ENCODE measurements at regions not wholly inside any gene's neighbourhood (a gene's known extent, or its start where the extent isn't known, plus 50 kb on each side); places are given as distances from the start of the nearest gene placed in this dataset.

- POLR2A ChIA-PET (ENCODE audit: unreplicated experiment) = no interaction called here
These were observed 151.1 kb upstream of the FUT8 start for GRCh38 chr14:65261425-65261920.

More at GRCh38 chr14:65261425-65261920, 151.1 kb upstream of the FUT8 start:
- WGBS, 2 experiments (ENCODE audit: extremely low coverage in 2 of 2, insufficient read length in 1 of 2) = 83% methylated on average over 1 of the region's 1 CpG; no CpG with 5 or more reads in 1 of the 2 experiments
- H3K18ac ChIP-seq (ENCODE audit: low read depth, low read length) = peak overlapping the region; percentile 44; the same call in 1 of the 2 replicates
- no peak overlapping the region for H3K23ac ChIP-seq (ENCODE audit: low read depth, low read length)
- no peak overlapping the region for H3K4me2 ChIP-seq (ENCODE audit: low read depth, low read length)
- H2BK120ac ChIP-seq (ENCODE audit: low read depth, low read length) = peak overlapping the region; percentile 4; the same call in 1 of the 2 replicates
- H2AK9ac ChIP-seq (replicated peaks; ENCODE audit: low read depth, low read length, poor library complexity) = no peak overlapping the region
- no peak overlapping the region for H4K91ac ChIP-seq (ENCODE audit: insufficient read depth, low read depth, low read length)
- no peak overlapping the region for H2BK15ac ChIP-seq (ENCODE audit: low read depth, low read length)
- no peak for ATAC-seq (ENCODE audit: low read depth)
- no peak overlapping the region for H3K4me3 ChIP-seq (ENCODE audit: insufficient read depth, low read depth, low read length)
- no peaks in the 10 kb centered on the region for H4K20me1 ChIP-seq (ENCODE audit: insufficient read depth, low read length)
- peaks cover 19% of the 10 kb centered on the region for H3K4me1 ChIP-seq (ENCODE audit: control insufficient read depth, insufficient read depth, low read length)
- H4K8ac ChIP-seq (ENCODE audit: low read depth in 2 of 2, low read length in 2 of 2) = no peak overlapping the region
- 0 out of 2 replicates have a peak overlapping the region, but pooled peaks have one; percentile 0 for H3K4ac ChIP-seq (ENCODE audit: low read depth, low read length)
- no peaks in the 10 kb centered on the region for H3K79me1 ChIP-seq (ENCODE audit: low read depth in 1 of 2, low read length in 2 of 2)
- no peak overlapping the region for H3K27ac ChIP-seq (ENCODE audit: insufficient read depth, low read length)
- H3K9me1 ChIP-seq (ENCODE audit: insufficient read depth, low read length) = peaks cover 9% of the 10 kb centered on the region
- in situ Hi-C loops (cut with MboI; ENCODE audit: low sequenced_read_pairs) (no loop called here), dilution Hi-C loops (cut with HindIII; ENCODE audit: low sequenced_read_pairs, unreplicated experiment) (no loop called here), intact Hi-C loops (cut with micrococcal nuclease) (no loop called here)
- no peak overlapping the region for H2BK5ac ChIP-seq (ENCODE audit: low read depth, low read length, poor library complexity, severe bottlenecking)
- H3K9ac ChIP-seq (ENCODE audit: low read depth, low read length) = no peak overlapping the region
- TF ChIP-seq MAZ (IDR thresholded peaks at IDR 0.05; ENCODE audit: borderline replicate concordance, low read depth, low read length) = no peak
- TF ChIP-seq CHD1 (IDR thresholded peaks at IDR 0.05; ENCODE audit: low read depth, low read length) = no peak
- no peak for TF ChIP-seq SMC3 (IDR thresholded peaks at IDR 0.05; ENCODE audit: low read depth, low read length)
- TF ChIP-seq RAD21 (IDR thresholded peaks at IDR 0.05; ENCODE audit: low read length) = no peak
- no peak for TF ChIP-seq BHLHE40 (IDR thresholded peaks at IDR 0.05; ENCODE audit: low read depth, low read length)
- TF ChIP-seq MXI1 (IDR thresholded peaks at IDR 0.05; ENCODE audit: borderline replicate concordance, low read depth, low read length) = no peak
- peak; percentile 43 for DNase-seq
- 0 out of 2 replicates have a peak overlapping the region, but pooled peaks have one; percentile 11 for H2AK5ac ChIP-seq (ENCODE audit: low read depth, low read length)
- H2BK20ac ChIP-seq (ENCODE audit: low read depth, low read length) = 0 out of 2 replicates have a peak overlapping the region, but pooled peaks have one; percentile 24
- no peak overlapping the region for H3K14ac ChIP-seq (replicated peaks; ENCODE audit: low read depth, low read length)
- H3K56ac ChIP-seq (ENCODE audit: extremely low read depth, insufficient read depth, low read length) = no peak overlapping the region
- BruUV-seq (replicated peaks) = no TSS peak
- CTCF ChIA-PET = interaction anchor here (0.9 to 1.0 kb wide), 3 partner anchors 15 to 37 kb away, joined by 3 to 6 read pairs (median 4); no protein-coding TSS in a partner anchor
- H4K5ac ChIP-seq (ENCODE audit: low read depth, low read length) = no peak overlapping the region
- peaks cover 8% of the 10 kb centered on the region for H3K9me3 ChIP-seq (ENCODE audit: control insufficient read depth, insufficient read depth, low read length)
- no peaks in the 10 kb centered on the region for H3K36me3 ChIP-seq (ENCODE audit: control insufficient read depth, insufficient read depth, low read length)
- H2AFZ ChIP-seq (replicated peaks; ENCODE audit: low read length, poor library complexity) = no peak overlapping the region
- no peaks in the 10 kb centered on the region for H3K27me3 ChIP-seq (ENCODE audit: control insufficient read depth, insufficient read depth, low read length)

Data from IMR-90 (cell line).